Osteoblast (primary cell): ENCODE measurements at regions not wholly inside any gene's neighbourhood (a gene's known extent, or its start where the extent isn't known, plus 50 kb on each side); places are given as distances from the start of the nearest gene placed in this dataset.

ENCODE experiments used
- DNase-seq: peaks from one replicate; pipeline ENCODE4 v3.0.0; 2011; ENCODE audit warnings: low spot score, mixed read lengths; ENCODE audit not compliant: insufficient read length; ENCODE audit errors: missing footprints
- H2AFZ ChIP-seq: 2 replicates; pipeline ENCODE4 v1.6.0; 2011; ENCODE audit warnings: mild to moderate bottlenecking, low read length
- H3K27ac ChIP-seq: 2 replicates; pipeline ENCODE4 v1.5.1; 2011; ENCODE audit warnings: mild to moderate bottlenecking, low read depth, low read length, moderate library complexity
- H3K27me3 ChIP-seq: 2 replicates; pipeline ENCODE4 v1.6.0; 2012; ENCODE audit warnings: mild to moderate bottlenecking, control low read depth, inconsistent platforms, low read length, moderate library complexity; ENCODE audit not compliant: insufficient read depth
- H3K36me3 ChIP-seq: 2 replicates; pipeline ENCODE4 v1.5.1; 2011; ENCODE audit warnings: mild to moderate bottlenecking, low read length, control low read depth, moderate library complexity; ENCODE audit not compliant: insufficient read depth
- H3K4me1 ChIP-seq: 2 replicates; pipeline ENCODE4 v1.5.1; 2011; ENCODE audit warnings: mild to moderate bottlenecking, low read length, control low read depth, moderate library complexity; ENCODE audit not compliant: insufficient read depth
- H3K4me2 ChIP-seq: 2 replicates; pipeline ENCODE4 v1.6.0; 2011; ENCODE audit warnings: mild to moderate bottlenecking, low read length; ENCODE audit not compliant: insufficient read depth
- H3K4me3 ChIP-seq: fragments of 200-600 bp; sonication (generic); 3 replicates; pipeline ENCODE4 v1.5.1; 2012; ENCODE audit warnings: mild to moderate bottlenecking, low read length, inconsistent platforms; ENCODE audit not compliant: insufficient read depth
- H3K79me2 ChIP-seq: 2 replicates; pipeline ENCODE4 v1.6.0; 2012; ENCODE audit warnings: mild to moderate bottlenecking, low read length, control low read depth, inconsistent platforms; ENCODE audit not compliant: insufficient read depth
- H3K9me3 ChIP-seq: 2 replicates; pipeline ENCODE4 v1.5.1; 2011; ENCODE audit warnings: low read depth, low read length, control low read depth
- H4K20me1 ChIP-seq: 2 replicates; pipeline ENCODE4 v1.6.0; 2012; ENCODE audit warnings: mild to moderate bottlenecking, low read length, control low read depth; ENCODE audit not compliant: insufficient read depth
- TF ChIP-seq, protein P1 (sequence below): IDR thresholded peaks from 2 replicates; pipeline ENCODE4 v1.5.1; 2011; ENCODE audit warnings: mild to moderate bottlenecking, low read depth, low read length, moderate library complexity; ENCODE audit errors: extremely low read depth

DNA sequence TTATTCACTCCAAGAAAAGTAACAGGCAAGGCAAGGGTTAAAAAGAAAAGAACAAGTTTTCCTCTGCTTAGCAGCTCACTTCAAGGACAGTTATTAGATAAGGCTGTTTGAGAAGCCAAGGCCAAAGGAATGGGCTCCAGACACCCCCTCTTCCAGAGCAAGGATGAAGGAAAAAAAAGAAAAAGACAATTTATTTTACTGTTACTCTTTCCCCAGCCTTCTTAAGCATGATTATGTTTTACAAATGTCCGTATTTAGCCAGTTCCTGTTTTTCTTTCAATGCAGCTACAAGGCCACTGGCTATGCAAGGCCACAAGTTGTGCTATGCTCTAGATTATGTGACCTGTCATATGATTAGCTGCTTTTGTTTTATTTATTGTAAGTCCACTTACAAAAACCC is 106.5 kb upstream of the SIMC1 start:
- no peak overlapping the region for H3K4me3 ChIP-seq
- no peaks in the 10 kb centered on the region for H3K9me3 ChIP-seq
- no peak for DNase-seq
- no peaks in the 10 kb centered on the region for H3K79me2 ChIP-seq
- H3K4me2 ChIP-seq = no peak overlapping the region
- no peaks in the 10 kb centered on the region for H3K4me1 ChIP-seq
- no peak overlapping the region for H3K27ac ChIP-seq
- no peaks in the 10 kb centered on the region for H3K36me3 ChIP-seq
- H2AFZ ChIP-seq = no peak overlapping the region
- TF ChIP-seq, protein P1, sequence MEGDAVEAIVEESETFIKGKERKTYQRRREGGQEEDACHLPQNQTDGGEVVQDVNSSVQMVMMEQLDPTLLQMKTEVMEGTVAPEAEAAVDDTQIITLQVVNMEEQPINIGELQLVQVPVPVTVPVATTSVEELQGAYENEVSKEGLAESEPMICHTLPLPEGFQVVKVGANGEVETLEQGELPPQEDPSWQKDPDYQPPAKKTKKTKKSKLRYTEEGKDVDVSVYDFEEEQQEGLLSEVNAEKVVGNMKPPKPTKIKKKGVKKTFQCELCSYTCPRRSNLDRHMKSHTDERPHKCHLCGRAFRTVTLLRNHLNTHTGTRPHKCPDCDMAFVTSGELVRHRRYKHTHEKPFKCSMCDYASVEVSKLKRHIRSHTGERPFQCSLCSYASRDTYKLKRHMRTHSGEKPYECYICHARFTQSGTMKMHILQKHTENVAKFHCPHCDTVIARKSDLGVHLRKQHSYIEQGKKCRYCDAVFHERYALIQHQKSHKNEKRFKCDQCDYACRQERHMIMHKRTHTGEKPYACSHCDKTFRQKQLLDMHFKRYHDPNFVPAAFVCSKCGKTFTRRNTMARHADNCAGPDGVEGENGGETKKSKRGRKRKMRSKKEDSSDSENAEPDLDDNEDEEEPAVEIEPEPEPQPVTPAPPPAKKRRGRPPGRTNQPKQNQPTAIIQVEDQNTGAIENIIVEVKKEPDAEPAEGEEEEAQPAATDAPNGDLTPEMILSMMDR = no peak
- peaks cover 14% of the 10 kb centered on the region for H3K27me3 ChIP-seq
- H4K20me1 ChIP-seq = no peaks in the 10 kb centered on the region

DNA sequence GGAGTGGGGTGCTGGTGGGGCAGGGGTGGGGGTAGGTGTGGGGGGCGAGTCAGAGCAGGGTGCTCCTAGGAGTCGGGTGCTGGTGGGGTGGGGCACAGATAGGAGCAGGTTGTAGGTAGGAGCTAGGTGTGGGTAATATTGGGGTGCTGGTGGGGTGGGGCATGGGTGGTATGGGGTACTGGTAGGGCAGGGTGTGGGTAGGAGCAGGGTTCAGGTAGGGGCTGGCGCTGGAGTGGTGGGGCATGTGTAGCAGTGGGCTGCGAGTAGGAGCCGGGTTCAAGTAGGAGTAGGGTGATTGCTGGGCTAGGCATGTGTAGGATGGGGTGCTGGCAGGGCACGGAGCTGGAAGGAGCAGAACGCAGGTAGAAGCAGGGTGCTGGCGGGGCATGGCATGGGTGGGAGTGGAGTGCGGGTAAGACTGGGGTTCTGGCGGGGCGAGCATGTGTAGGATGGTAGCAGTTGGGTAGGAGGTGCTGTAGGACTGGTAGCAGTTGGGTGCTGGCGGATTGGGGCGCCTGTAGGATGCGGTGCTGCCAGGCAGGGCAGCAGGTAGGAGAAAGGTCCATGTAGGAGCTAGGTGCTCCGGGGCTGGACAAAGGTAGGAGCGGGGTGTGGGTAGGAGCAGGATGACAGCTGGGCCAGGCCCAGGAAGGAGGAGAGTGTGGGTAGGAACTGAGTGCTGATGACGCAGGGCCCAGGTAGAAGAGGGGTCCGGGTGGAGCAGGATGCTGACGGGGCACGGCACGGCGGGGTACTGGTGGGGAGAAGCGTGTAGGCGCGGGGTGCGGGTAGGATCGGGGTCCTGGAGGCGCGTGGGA is 105.5 kb upstream of the SIMC1 start:
- no peaks in the 10 kb centered on the region for H3K9me3 ChIP-seq
- H4K20me1 ChIP-seq = no peaks in the 10 kb centered on the region

DNA sequence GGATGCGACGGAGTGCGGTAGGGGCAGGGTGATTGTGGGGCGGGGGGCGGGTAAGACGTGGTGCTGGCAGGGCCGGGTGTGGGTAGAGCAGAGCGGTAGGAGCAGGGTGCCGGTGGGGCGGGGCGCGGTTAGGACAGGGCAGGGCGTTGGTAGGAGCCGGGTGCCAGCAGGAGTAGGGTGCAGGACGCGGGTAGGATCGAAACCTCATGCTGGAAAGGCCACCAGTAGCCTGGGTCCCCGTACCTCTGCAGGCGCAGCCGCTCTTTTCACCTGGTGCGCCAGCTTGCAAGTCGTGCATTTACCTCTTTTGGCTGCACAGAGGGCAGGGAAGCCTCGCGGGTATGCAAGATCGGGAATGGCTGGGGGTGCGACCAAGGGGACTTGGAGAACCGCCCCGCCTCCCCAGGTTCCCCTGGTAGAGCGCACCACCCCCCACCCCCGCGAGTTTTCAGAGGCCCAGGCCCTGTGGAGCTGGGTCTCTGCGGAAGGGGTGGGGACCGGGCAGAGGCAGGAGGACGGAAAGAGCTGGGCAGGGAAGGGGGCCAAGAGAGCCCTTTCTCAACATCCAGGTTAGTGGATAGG is 104.8 kb upstream of the SIMC1 start:
- Histone ChIP-seq H3K27me3 (peaks cover 14% of the 10 kb centered on the region), H3K36me3 (no peaks in the 10 kb centered on the region), H3K9me3 (no peaks in the 10 kb centered on the region), H3K4me1 (no peaks in the 10 kb centered on the region), H2AFZ (no peak overlapping the region), H3K27ac (no peak overlapping the region), H4K20me1 (no peaks in the 10 kb centered on the region), H3K79me2 (no peaks in the 10 kb centered on the region), H3K4me2 (no peak overlapping the region), H3K4me3 (no peak overlapping the region)
- TF ChIP-seq, protein P1 = no peak
- no peak for DNase-seq

More for the DNA sequence above, 105.5 kb upstream of the SIMC1 start:
- peaks cover 14% of the 10 kb centered on the region for H3K27me3 ChIP-seq
- no peaks in the 10 kb centered on the region for H3K36me3 ChIP-seq
- TF ChIP-seq, protein P1 = no peak
- no peak overlapping the region for H2AFZ ChIP-seq
- no peak overlapping the region for H3K4me3 ChIP-seq
- H3K4me1 ChIP-seq = no peaks in the 10 kb centered on the region
- H3K79me2 ChIP-seq = no peaks in the 10 kb centered on the region
- no peak overlapping the region for H3K27ac ChIP-seq
- DNase-seq = peak; percentile 47
- no peak overlapping the region for H3K4me2 ChIP-seq

DNA sequence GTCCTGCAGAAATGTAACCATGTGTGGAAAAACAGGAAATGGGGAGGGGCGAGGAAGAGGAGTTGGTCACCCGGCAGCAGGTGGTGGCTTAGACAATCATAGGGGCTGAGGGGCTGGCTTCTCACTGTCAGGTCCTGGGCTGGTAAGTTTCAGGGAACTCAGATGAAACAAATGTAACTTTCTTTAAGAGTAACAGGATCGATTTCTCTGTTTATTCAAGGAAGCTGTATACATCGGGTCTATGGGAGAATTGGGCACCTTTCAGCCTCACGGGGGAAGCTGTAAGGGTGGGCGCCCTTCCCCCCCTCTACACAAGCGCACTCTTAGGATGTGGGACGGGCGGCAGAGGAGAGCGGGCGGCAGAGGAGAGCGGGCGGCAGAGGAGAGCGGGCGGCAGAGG is 104.3 kb upstream of the SIMC1 start:
- Histone ChIP-seq H4K20me1 (no peaks in the 10 kb centered on the region), H2AFZ (no peak overlapping the region), H3K9me3 (no peaks in the 10 kb centered on the region), H3K79me2 (no peaks in the 10 kb centered on the region), H3K4me2 (no peak overlapping the region), H3K27ac (no peak overlapping the region), H3K27me3 (peaks cover 14% of the 10 kb centered on the region), H3K4me3 (no peak overlapping the region), H3K36me3 (no peaks in the 10 kb centered on the region), H3K4me1 (no peaks in the 10 kb centered on the region)
- DNase-seq = no peak
- TF ChIP-seq, protein P1 = no peak
